Sigmoid colon (tissue), 3 donors: ENCODE measurements at regions not wholly inside any gene's neighbourhood (a gene's known extent, or its start where the extent isn't known, plus 50 kb on each side); places are given as distances from the start of the nearest gene placed in this dataset.

Experiments used
- CTCF ChIP-seq, 4 experiments: fragments of 450-650 bp in 3 of 4; fragments of 200-600 bp in 1 of 4; IDR thresholded peaks; one replicate each; pipeline ENCODE4 v1.5.1; 2016 to 2019; ENCODE audit warnings: antibody characterized with exemption in 4 of 4, mild to moderate bottlenecking in 3 of 4, moderate library complexity in 2 of 4
- POLR2A ChIP-seq, 2 donors: fragments of 450-650 bp; IDR thresholded peaks; one replicate each; pipeline ENCODE4 v1.6.1; 2016; ENCODE audit warnings: antibody characterized with exemption in 2 of 2, mild to moderate bottlenecking in 2 of 2, moderate library complexity in 2 of 2

GRCh38 chr1:172738389-172738788 is 79.5 kb downstream of the FASLG start:
- TF ChIP-seq CTCF (IDR thresholded peaks at IDR 0.05) (no peak), POLR2A (IDR thresholded peaks at IDR 0.05) (no peak)
